Vagina (tissue), 2 donors: ENCODE measurements at regions not wholly inside any gene's neighbourhood (a gene's known extent, or its start where the extent isn't known, plus 50 kb on each side); places are given as distances from the start of the nearest gene placed in this dataset.

Experiments used
- POLR2A ChIP-seq, 2 donors: fragments of 450-650 bp; IDR thresholded peaks; one replicate each; pipeline ENCODE4 v1.6.1; 2017; ENCODE audit warnings: antibody characterized with exemption in 2 of 2, mild to moderate bottlenecking in 2 of 2, moderate library complexity in 2 of 2
- TF ChIP-seq, protein P1 (sequence below), 3 experiments: fragments of 450-650 bp in 2 of 3; fragments of 200-600 bp in 1 of 3; sonication (generic) in 1 of 3; IDR thresholded peaks; one replicate each; pipeline ENCODE4 v1.5.1; 2017 to 2019; ENCODE audit warnings: antibody characterized with exemption in 3 of 3, mild to moderate bottlenecking in 2 of 3, moderate library complexity in 2 of 3

DNA sequence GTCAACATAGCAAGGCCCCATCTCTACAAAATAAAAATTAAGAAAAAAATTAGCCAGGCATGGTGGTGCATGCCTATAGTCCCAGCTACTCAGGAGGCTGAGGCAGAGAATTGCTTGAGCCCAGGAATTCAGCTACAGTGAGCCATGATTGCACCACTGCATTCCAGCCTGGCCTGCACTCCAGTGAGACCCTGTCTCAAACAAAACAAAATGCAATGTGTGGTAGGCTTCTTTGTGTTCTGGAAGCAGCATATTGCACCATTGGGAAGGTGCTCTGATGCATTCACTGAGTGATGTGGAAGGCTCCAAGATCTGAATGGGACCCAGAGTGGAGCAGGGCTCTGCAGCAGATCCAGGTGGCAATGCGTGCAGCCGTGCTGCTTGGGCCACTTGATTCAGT is 99.6 kb upstream of the COG2 start:
- TF ChIP-seq, protein P1, sequence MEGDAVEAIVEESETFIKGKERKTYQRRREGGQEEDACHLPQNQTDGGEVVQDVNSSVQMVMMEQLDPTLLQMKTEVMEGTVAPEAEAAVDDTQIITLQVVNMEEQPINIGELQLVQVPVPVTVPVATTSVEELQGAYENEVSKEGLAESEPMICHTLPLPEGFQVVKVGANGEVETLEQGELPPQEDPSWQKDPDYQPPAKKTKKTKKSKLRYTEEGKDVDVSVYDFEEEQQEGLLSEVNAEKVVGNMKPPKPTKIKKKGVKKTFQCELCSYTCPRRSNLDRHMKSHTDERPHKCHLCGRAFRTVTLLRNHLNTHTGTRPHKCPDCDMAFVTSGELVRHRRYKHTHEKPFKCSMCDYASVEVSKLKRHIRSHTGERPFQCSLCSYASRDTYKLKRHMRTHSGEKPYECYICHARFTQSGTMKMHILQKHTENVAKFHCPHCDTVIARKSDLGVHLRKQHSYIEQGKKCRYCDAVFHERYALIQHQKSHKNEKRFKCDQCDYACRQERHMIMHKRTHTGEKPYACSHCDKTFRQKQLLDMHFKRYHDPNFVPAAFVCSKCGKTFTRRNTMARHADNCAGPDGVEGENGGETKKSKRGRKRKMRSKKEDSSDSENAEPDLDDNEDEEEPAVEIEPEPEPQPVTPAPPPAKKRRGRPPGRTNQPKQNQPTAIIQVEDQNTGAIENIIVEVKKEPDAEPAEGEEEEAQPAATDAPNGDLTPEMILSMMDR (IDR thresholded peaks at IDR 0.05): no peak
- no peak for TF ChIP-seq POLR2A (IDR thresholded peaks at IDR 0.05)
